H7 (cell line): ENCODE measurements at regions not wholly inside any gene's neighbourhood (a gene's known extent, or its start where the extent isn't known, plus 50 kb on each side); places are given as distances from the start of the nearest gene placed in this dataset.
"Not testable (repeated sequence)": the region's sequence is repeated elsewhere in the genome, so short reads cannot be mapped to it uniquely, and the experiment has no call there.

Experiments used
- DNase-seq: peaks from one replicate; pipeline ENCODE4 v3.0.0; 2012
- H3K27me3 ChIP-seq: 2 replicates; pipeline ENCODE4 v1.6.0; 2011; ENCODE audit warnings: mild to moderate bottlenecking, low read length; ENCODE audit not compliant: control insufficient read depth, insufficient read depth
- H3K36me3 ChIP-seq: replicated peaks from 2 replicates; pipeline ENCODE4 v1.5.1; 2011; ENCODE audit warnings: low read length; ENCODE audit not compliant: control insufficient read depth, insufficient read depth
- H3K4me3 ChIP-seq: 2 replicates; pipeline ENCODE4 v1.5.1; 2011; ENCODE audit warnings: low read depth, mild to moderate bottlenecking, control low read depth, low read length, moderate library complexity; ENCODE audit not compliant: insufficient read depth

DNA sequence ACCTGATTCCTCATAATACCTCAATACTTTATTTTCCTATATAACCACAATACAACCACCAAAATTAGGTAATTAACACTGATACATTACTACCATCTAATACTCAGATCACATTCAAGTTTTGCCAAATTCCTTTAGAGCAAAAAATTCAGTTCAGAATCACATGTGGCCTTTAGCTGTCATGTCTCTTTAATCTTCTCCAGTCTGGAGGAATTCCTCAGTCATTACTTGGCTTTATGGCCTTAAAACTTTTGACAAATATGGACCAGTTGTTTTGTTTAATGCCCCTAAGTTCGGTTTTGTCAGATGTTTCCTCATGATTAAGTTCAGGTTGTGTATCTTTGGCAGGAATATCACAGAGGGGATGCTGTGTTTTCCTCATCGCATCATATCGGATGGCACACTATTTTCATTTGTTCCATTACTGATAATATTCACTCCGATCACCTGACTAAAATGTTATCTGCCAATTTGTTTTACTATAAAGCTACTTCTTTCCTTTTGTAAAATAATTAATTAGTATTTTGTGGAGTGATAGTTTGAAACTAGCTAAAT, 51.2 kb upstream of the AKIRIN2 start:
- Histone ChIP-seq H3K36me3 (no peaks in the 10 kb centered on the region), H3K4me3 (no peak overlapping the region), H3K27me3 (no peaks in the 10 kb centered on the region)
- no peak for DNase-seq

GRCh38 chr6:87752503-87752902, 50.5 kb upstream of the AKIRIN2 start:
- H3K27me3 ChIP-seq, H3K36me3 ChIP-seq, DNase-seq, H3K4me3 ChIP-seq: not testable (repeated sequence)
